B cell (primary cell): ENCODE measurements at regions not wholly inside any gene's neighbourhood (a gene's known extent, or its start where the extent isn't known, plus 50 kb on each side); places are given as distances from the start of the nearest gene placed in this dataset.

Source experiments
- EZH2 ChIP-seq: IDR thresholded peaks from 2 replicates; pipeline ENCODE4 v1.6.1; 2012; ENCODE audit warnings: borderline replicate concordance, low read depth, mild to moderate bottlenecking, moderate library complexity, low read length; ENCODE audit not compliant: insufficient read depth, poor library complexity, severe bottlenecking
- TF ChIP-seq, protein P1 (sequence below): fragments of 200-600 bp; IDR thresholded peaks from one replicate; pipeline ENCODE4 v1.8.0; 2022; ENCODE audit warnings: antibody characterized with exemption, mild to moderate bottlenecking

DNA sequence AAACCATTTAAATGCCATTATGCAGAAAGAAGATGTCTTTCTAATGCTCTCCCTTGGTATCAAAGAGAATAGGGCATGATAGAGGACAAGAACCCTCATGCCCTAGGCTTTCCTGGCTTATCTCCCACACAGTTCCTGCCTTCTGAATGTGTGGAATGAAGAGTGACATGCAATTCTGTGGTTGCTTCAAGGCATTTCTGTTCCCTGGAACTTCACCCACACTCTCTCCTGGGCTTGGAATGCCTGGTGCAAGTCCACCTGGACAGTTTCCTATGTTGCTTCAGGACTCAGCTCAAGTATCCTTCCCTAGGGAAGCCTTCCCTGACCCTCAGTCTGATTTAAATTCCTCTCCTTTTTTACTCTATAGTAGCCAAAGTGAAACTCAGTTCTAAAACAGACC lies 53.8 kb upstream of the DRD2 start:
- TF ChIP-seq, protein P1, sequence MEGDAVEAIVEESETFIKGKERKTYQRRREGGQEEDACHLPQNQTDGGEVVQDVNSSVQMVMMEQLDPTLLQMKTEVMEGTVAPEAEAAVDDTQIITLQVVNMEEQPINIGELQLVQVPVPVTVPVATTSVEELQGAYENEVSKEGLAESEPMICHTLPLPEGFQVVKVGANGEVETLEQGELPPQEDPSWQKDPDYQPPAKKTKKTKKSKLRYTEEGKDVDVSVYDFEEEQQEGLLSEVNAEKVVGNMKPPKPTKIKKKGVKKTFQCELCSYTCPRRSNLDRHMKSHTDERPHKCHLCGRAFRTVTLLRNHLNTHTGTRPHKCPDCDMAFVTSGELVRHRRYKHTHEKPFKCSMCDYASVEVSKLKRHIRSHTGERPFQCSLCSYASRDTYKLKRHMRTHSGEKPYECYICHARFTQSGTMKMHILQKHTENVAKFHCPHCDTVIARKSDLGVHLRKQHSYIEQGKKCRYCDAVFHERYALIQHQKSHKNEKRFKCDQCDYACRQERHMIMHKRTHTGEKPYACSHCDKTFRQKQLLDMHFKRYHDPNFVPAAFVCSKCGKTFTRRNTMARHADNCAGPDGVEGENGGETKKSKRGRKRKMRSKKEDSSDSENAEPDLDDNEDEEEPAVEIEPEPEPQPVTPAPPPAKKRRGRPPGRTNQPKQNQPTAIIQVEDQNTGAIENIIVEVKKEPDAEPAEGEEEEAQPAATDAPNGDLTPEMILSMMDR = no peak
- no peak for TF ChIP-seq EZH2
